ENCODE measurements at regions not wholly inside any gene's neighbourhood (a gene's known extent, or its start where the extent isn't known, plus 50 kb on each side); places are given as distances from the start of the nearest gene placed in this dataset.

- Histone ChIP-seq H3K4me3 (no peak overlapping the region), H3K27me3 (no peaks in the 10 kb centered on the region), H3K9me3 (no peaks in the 10 kb centered on the region), H3K4me1 (peaks cover 0 to 18% (median 8%) of the 10 kb centered on the region in 4 donors), H3K27ac (no peak overlapping the region), H3K36me3 (no peaks in the 10 kb centered on the region)
- WGBS, 2 donors: 85 to 93% methylated on average over 2 of the region's 2 CpGs
- TF ChIP-seq POLR2A (IDR thresholded peaks at IDR 0.05) (no peak), CTCF (IDR thresholded peaks at IDR 0.05) (no peak), EP300 (IDR thresholded peaks at IDR 0.05) (no peak)
- no peak for DNase-seq (ENCODE audit: low spot score in 2 of 2)
Observed at GRCh38 chr6:27148404-27148795, 99.1 kb upstream of the PRSS16 start.

GRCh38 chr6:27149150-27149549, 98.4 kb upstream of the PRSS16 start:
- Histone ChIP-seq H3K4me3 (no peak overlapping the region), H3K36me3 (no peaks in the 10 kb centered on the region), H3K27me3 (no peaks in the 10 kb centered on the region), H3K27ac (no peak overlapping the region), H3K9me3 (no peaks in the 10 kb centered on the region), H3K4me1 (peaks cover 0 to 18% (median 5%) of the 10 kb centered on the region in 4 donors)
- TF ChIP-seq POLR2A (IDR thresholded peaks at IDR 0.05) (no peak), EP300 (IDR thresholded peaks at IDR 0.05) (no peak), CTCF (IDR thresholded peaks at IDR 0.05) (no peak)
- no peak for DNase-seq (ENCODE audit: low spot score in 2 of 2)
- 15 to 59% methylated on average over 1 of the region's 1 CpG for WGBS, 2 donors

GRCh38 chr6:27154696-27155095, 92.8 kb upstream of the PRSS16 start:
- Histone ChIP-seq H3K4me3 (no peak overlapping the region), H3K9me3 (no peaks in the 10 kb centered on the region), H3K36me3 (no peaks in the 10 kb centered on the region), H3K4me1 (peaks cover 0 to 10% (median 0%) of the 10 kb centered on the region in 4 donors), H3K27ac (no peak overlapping the region), H3K27me3 (no peaks in the 10 kb centered on the region)
- TF ChIP-seq POLR2A (IDR thresholded peaks at IDR 0.05): no peak
- no peak for TF ChIP-seq CTCF (IDR thresholded peaks at IDR 0.05)
- TF ChIP-seq EP300 (IDR thresholded peaks at IDR 0.05): no peak
- no peak for DNase-seq (ENCODE audit: low spot score in 2 of 2)
- 94 to 96% methylated on average over 1 of the region's 1 CpG for WGBS, 2 donors

GRCh38 chr6:27156874-27157458, 90.5 kb upstream of the PRSS16 start:
- Histone ChIP-seq H3K36me3 (no peaks in the 10 kb centered on the region), H3K27ac (no peak overlapping the region), H3K4me3 (peak overlapping the region in 3 of 4 donors; percentile 16 to 45 (median 34)), H3K27me3 (no peaks in the 10 kb centered on the region), H3K4me1 (peaks cover 0 to 15% (median 0%) of the 10 kb centered on the region in 4 donors), H3K9me3 (no peaks in the 10 kb centered on the region)
- TF ChIP-seq EP300 (IDR thresholded peaks at IDR 0.05): no peak
- DNase-seq (ENCODE audit: low spot score in 2 of 2): no peak
- WGBS, 2 donors: 37 to 39% methylated on average over 15 of the region's 15 CpGs

- Histone ChIP-seq H3K27ac (no peak overlapping the region), H3K36me3 (no peaks in the 10 kb centered on the region), H3K27me3 (no peaks in the 10 kb centered on the region), H3K4me3 (peak overlapping the region in 3 of 4 donors; percentile 16 to 45 (median 34)), H3K9me3 (no peaks in the 10 kb centered on the region), H3K4me1 (peaks cover 0 to 18% (median 0%) of the 10 kb centered on the region in 4 donors)
- TF ChIP-seq EP300 (IDR thresholded peaks at IDR 0.05) (peak in 1 of 2 donors; percentile 12), CTCF (IDR thresholded peaks at IDR 0.05) (peak; percentile 19 to 57 (median 40)), POLR2A (IDR thresholded peaks at IDR 0.05) (no peak)
- DNase-seq (ENCODE audit: low spot score in 2 of 2): peak; percentile 55 to 73
- 3 to 4% methylated on average over 34 of the region's 34 CpGs for WGBS, 2 donors
Observed at GRCh38 chr6:27157459-27158315, 89.8 kb upstream of the PRSS16 start.

All from tibial nerve (tissue), 4 donors.